Neural progenitor cell (in vitro differentiated cells): ENCODE measurements at regions not wholly inside any gene's neighbourhood (a gene's known extent, or its start where the extent isn't known, plus 50 kb on each side); places are given as distances from the start of the nearest gene placed in this dataset.
A peak's percentile ranks its signal among the peaks of the same experiment; 100 is the strongest.

Experiments used
- DNase-seq: peaks from one replicate; pipeline ENCODE4 v3.0.0-alpha.2; 2016; ENCODE audit warnings: low spot score
- H2AFZ ChIP-seq: fragments of 200-600 bp; sonication (generic); replicated peaks from 2 replicates; pipeline ENCODE4 v1.6.1; 2016; ENCODE audit warnings: antibody characterized with exemption
- H3F3A ChIP-seq: fragments of 200-600 bp; sonication (generic); 2 replicates; pipeline ENCODE4 v1.6.1; 2016; ENCODE audit warnings: antibody characterized with exemption, low read depth
- H3K27ac ChIP-seq: fragments of 200-600 bp; sonication (generic); 2 replicates; pipeline ENCODE4 v1.5.1; 2016; ENCODE audit warnings: mild to moderate bottlenecking
- H3K27me3 ChIP-seq: fragments of 200-600 bp; sonication (generic); 2 replicates; pipeline ENCODE4 v1.6.1; 2016; ENCODE audit warnings: mild to moderate bottlenecking, moderate library complexity
- H3K36me3 ChIP-seq: fragments of 200-600 bp; sonication (generic); 2 replicates; pipeline ENCODE4 v1.5.1; 2016
- H3K4me1 ChIP-seq: fragments of 200-600 bp; sonication (generic); 2 replicates; pipeline ENCODE4 v1.6.1; 2016; ENCODE audit warnings: mixed run types
- H3K4me2 ChIP-seq: fragments of 200-600 bp; sonication (generic); 2 replicates; pipeline ENCODE4 v1.6.1; 2016
- H3K4me3 ChIP-seq: fragments of 200-600 bp; sonication (generic); 2 replicates; pipeline ENCODE4 v1.5.1; 2016
- H3K79me2 ChIP-seq: fragments of 200-600 bp; sonication (generic); 2 replicates; pipeline ENCODE4 v1.6.1; 2016; ENCODE audit warnings: low read depth
- H3K9ac ChIP-seq: fragments of 200-600 bp; sonication (generic); 2 replicates; pipeline ENCODE4 v1.6.1; 2016
- H3K9me3 ChIP-seq: fragments of 200-600 bp; sonication (generic); 2 replicates; pipeline ENCODE4 v1.5.1; 2016; ENCODE audit warnings: low read depth
- H4K20me1 ChIP-seq: fragments of 200-600 bp; sonication (generic); 2 replicates; pipeline ENCODE4 v1.6.1; 2016; ENCODE audit warnings: low read depth
- H3K27ac Mint-ChIP-seq: 3 replicates; pipeline ENCODE4 v1.8.0; 2021; ENCODE audit warnings: mixed read lengths
- H3K27me3 Mint-ChIP-seq: 2 replicates; pipeline ENCODE4 v1.8.0; 2022; ENCODE audit warnings: low read depth, mild to moderate bottlenecking, inconsistent platforms, moderate library complexity, mixed read lengths; ENCODE audit not compliant: insufficient read depth
- H3K36me3 Mint-ChIP-seq: 3 replicates; pipeline ENCODE4 v1.8.0; 2021; ENCODE audit warnings: mixed read lengths
- H3K4me1 Mint-ChIP-seq: 3 replicates; pipeline ENCODE4 v1.8.0; 2021; ENCODE audit warnings: mixed read lengths
- H3K4me3 Mint-ChIP-seq: 3 replicates; pipeline ENCODE4 v1.8.0; 2021; ENCODE audit warnings: mild to moderate bottlenecking, moderate library complexity, mixed read lengths
- H3K9me3 Mint-ChIP-seq: 3 replicates; pipeline ENCODE4 v1.8.0; 2020; ENCODE audit warnings: mixed read lengths
- CTCF ChIP-seq: fragments of 200-600 bp; sonication (generic); IDR thresholded peaks from 2 replicates; pipeline ENCODE4 v1.5.1; 2017; ENCODE audit warnings: antibody characterized with exemption, mild to moderate bottlenecking
- EZH2 ChIP-seq: fragments of 200-600 bp; sonication (generic); IDR thresholded peaks from 2 replicates; pipeline ENCODE4 v1.6.1; 2017; ENCODE audit warnings: antibody characterized with exemption, mild to moderate bottlenecking, moderate library complexity
- EZH2phosphoT487 ChIP-seq: fragments of 200-600 bp; sonication (generic); IDR thresholded peaks from 2 replicates; pipeline ENCODE4 v1.6.1; 2017; ENCODE audit warnings: antibody characterized with exemption

GRCh38 chr20:7029019-7029418 lies 261.5 kb downstream of the BMP2 start:
- TF ChIP-seq EZH2phosphoT487 (no peak), EZH2 (no peak), CTCF (no peak)
- Mint-ChIP-seq H3K27ac (no peak overlapping the region), H3K27me3 (no peaks in the 10 kb centered on the region), H3K36me3 (no peaks in the 10 kb centered on the region), H3K9me3 (peaks cover 4% of the 10 kb centered on the region), H3K4me1 (no peaks in the 10 kb centered on the region), H3K4me3 (no peak overlapping the region)
- no peaks in the 10 kb centered on the region for H3K79me2 ChIP-seq
- H4K20me1 ChIP-seq, result no peaks in the 10 kb centered on the region
- H3K36me3 ChIP-seq, result no peaks in the 10 kb centered on the region
- H3K9ac ChIP-seq, result no peak overlapping the region
- no peaks in the 10 kb centered on the region for H3K4me1 ChIP-seq
- H3K4me2 ChIP-seq, result no peak overlapping the region
- H3F3A ChIP-seq, result no peaks in the 10 kb centered on the region
- H3K9me3 ChIP-seq, result no peaks in the 10 kb centered on the region
- no peak for DNase-seq
- H3K27ac ChIP-seq, result no peak overlapping the region
- H3K4me3 ChIP-seq, result no peak overlapping the region
- no peaks in the 10 kb centered on the region for H3K27me3 ChIP-seq
- no peak overlapping the region for H2AFZ ChIP-seq

GRCh38 chr20:7031222-7031621 lies 263.7 kb downstream of the BMP2 start:
- Histone ChIP-seq H3K36me3 (no peaks in the 10 kb centered on the region), H3K27me3 (no peaks in the 10 kb centered on the region), H3K79me2 (no peaks in the 10 kb centered on the region), H3F3A (no peaks in the 10 kb centered on the region), H3K4me1 (no peaks in the 10 kb centered on the region), H2AFZ (no peak overlapping the region), H3K4me3 (no peak overlapping the region), H3K9me3 (no peaks in the 10 kb centered on the region), H4K20me1 (no peaks in the 10 kb centered on the region), H3K9ac (no peak overlapping the region), H3K27ac (no peak overlapping the region), H3K4me2 (no peak overlapping the region)
- Mint-ChIP-seq H3K4me1 (no peaks in the 10 kb centered on the region), H3K27ac (no peak overlapping the region), H3K9me3 (no peaks in the 10 kb centered on the region), H3K27me3 (no peaks in the 10 kb centered on the region), H3K36me3 (no peaks in the 10 kb centered on the region), H3K4me3 (no peak overlapping the region)
- DNase-seq, result peak; percentile 2
- TF ChIP-seq CTCF, result peak; percentile 53
- no peak for TF ChIP-seq EZH2
- no peak for TF ChIP-seq EZH2phosphoT487

GRCh38 chr20:7038029-7038428 lies 270.5 kb downstream of the BMP2 start:
- no peak overlapping the region for H3K27ac Mint-ChIP-seq
- H3K9me3 ChIP-seq, result no peaks in the 10 kb centered on the region
- H3F3A ChIP-seq, result no peaks in the 10 kb centered on the region
- H3K4me3 ChIP-seq, result no peak overlapping the region
- no peaks in the 10 kb centered on the region for H3K4me1 ChIP-seq
- H2AFZ ChIP-seq, result no peak overlapping the region
- no peaks in the 10 kb centered on the region for H3K27me3 ChIP-seq
- no peaks in the 10 kb centered on the region for H4K20me1 ChIP-seq
- H3K4me2 ChIP-seq, result no peak overlapping the region
- H3K4me1 Mint-ChIP-seq, result no peaks in the 10 kb centered on the region
- no peaks in the 10 kb centered on the region for H3K79me2 ChIP-seq
- H3K9ac ChIP-seq, result no peak overlapping the region
- no peak overlapping the region for H3K27ac ChIP-seq
- H3K9me3 Mint-ChIP-seq, result no peaks in the 10 kb centered on the region
- no peaks in the 10 kb centered on the region for H3K36me3 ChIP-seq
- DNase-seq, result no peak
- H3K4me3 Mint-ChIP-seq, result no peak overlapping the region
- no peaks in the 10 kb centered on the region for H3K27me3 Mint-ChIP-seq
- TF ChIP-seq EZH2 (no peak), CTCF (no peak), EZH2phosphoT487 (no peak)
- no peaks in the 10 kb centered on the region for H3K36me3 Mint-ChIP-seq

- Histone ChIP-seq H3K4me2 (no peak overlapping the region), H3K27me3 (no peaks in the 10 kb centered on the region), H3K27ac (no peak overlapping the region), H3K9me3 (no peaks in the 10 kb centered on the region), H3K9ac (no peak overlapping the region), H3K4me3 (no peak overlapping the region), H4K20me1 (no peaks in the 10 kb centered on the region), H3F3A (no peaks in the 10 kb centered on the region), H2AFZ (no peak overlapping the region), H3K79me2 (no peaks in the 10 kb centered on the region), H3K36me3 (no peaks in the 10 kb centered on the region), H3K4me1 (no peaks in the 10 kb centered on the region)
- no peak for TF ChIP-seq CTCF
- no peak for TF ChIP-seq EZH2phosphoT487
- no peak for TF ChIP-seq EZH2
- no peak for DNase-seq
- no peaks in the 10 kb centered on the region for H3K4me1 Mint-ChIP-seq
- H3K27ac Mint-ChIP-seq, result no peak overlapping the region
- no peak overlapping the region for H3K4me3 Mint-ChIP-seq
- H3K9me3 Mint-ChIP-seq, result no peaks in the 10 kb centered on the region
- peaks cover 2% of the 10 kb centered on the region for H3K27me3 Mint-ChIP-seq
- H3K36me3 Mint-ChIP-seq, result no peaks in the 10 kb centered on the region
These were observed 290.1 kb downstream of the BMP2 start for GRCh38 chr20:7057611-7058010.
